Amygdala (tissue), 56 donors: ENCODE measurements at regions not wholly inside any gene's neighbourhood (a gene's known extent, or its start where the extent isn't known, plus 50 kb on each side); places are given as distances from the start of the nearest gene placed in this dataset.

Experiments
- DNase-seq, 56 donors: peaks; one replicate each; lab custom pipeline; 2025; lab: John Stamatoyannopoulos, UW

DNA sequence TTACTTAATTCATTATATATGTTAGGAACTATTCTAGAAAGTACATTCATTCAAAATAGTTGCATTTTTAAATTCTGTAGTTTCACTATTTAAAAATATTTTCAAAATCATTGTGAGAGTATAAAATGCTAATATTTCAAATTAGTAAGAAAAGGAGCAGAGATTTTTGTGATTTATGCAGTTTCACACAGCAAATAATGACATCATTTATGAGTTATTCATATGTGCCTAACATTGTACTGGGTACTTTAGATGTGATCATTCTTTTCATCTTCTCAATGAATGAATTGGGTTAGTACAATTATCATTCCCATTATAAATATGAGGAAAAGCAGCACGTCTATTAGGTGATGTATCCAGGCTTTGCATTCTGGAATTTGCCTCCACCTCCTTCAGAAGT lies 1451.0 kb upstream of the IGFBP7 start:
- no peak for DNase-seq

- DNase-seq: no peak
Observed at GRCh38 chr4:58560736-58561135, 1450.6 kb upstream of the IGFBP7 start.

- DNase-seq: no peak
Observed at GRCh38 chr4:58553679-58554078, 1443.5 kb upstream of the IGFBP7 start.

DNA sequence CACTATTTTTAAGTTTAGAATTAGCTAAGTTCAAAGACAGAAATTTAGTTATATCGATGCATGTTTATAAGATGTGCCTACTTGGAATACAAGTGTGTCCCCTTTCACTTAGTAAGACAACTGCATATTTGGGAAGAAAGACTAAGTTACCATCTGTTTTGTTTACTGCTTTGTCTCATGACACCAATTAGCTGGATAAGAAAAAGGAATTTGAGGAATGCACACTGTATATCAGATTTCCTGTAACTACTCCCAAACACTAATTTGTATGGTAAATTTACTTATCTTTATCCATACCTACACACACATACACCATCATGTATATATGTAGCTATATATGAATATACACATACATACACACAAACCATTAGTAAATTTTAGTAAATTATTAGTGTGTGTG lies 1442.8 kb upstream of the IGFBP7 start:
- no peak for DNase-seq

DNA sequence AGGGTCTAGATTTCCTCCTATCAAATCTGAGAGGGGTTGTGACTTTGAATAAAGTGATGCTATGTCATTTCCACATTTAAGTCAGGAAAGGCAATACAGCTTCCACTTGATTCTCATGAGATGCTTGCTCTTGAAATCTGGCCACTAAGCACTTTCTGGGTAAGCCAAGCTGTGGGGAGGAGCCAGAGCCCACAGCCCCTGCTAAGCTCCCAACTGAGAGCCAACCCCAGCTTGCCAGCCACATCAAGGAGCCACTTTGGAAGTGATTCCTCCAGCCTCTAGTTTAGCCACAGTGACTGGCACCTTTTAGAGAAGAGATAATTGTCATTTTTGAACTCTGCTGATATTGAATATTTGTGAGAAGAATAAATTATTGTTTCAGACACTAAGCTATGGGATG lies 1441.5 kb upstream of the IGFBP7 start:
- DNase-seq: no peak

DNA sequence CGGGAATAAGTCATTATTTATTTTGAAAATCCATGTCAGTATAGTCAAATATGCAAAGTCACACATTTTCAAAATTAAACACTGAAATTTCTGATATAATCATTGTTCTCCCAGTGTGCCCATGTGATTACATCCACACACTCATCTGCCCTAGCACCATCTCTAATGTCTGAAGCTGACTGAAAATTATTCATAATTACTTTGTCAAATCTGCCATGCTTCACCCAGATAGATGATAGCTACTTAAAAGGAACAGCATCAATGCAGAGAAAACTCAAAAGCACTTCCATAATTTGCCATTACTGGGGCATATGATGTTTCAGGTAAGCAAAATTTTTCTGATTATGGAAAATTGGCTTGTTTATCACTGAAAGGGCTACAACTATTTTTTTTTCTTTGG lies 1433.3 kb upstream of the IGFBP7 start:
- DNase-seq: no peak

DNA sequence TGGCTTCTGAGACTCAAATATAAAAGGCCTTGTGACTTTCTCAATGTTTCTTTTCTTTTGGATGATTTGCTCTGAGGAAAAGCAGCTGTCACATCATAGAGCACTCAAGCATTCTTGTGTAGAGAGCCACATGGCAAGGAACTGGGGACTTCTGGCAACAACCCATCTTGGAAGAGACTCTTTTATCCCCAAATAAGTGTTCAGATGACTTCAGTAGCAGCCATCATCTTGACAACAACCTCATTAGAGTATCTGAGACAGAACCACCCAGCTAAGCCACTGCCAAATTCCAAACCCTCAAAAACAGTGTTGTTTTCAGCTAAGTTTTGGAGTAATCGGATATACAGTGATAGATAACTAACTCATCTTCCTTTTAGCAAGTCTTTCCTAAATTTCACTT lies 1431.7 kb upstream of the IGFBP7 start:
- DNase-seq: no peak

- no peak for DNase-seq
Observed at GRCh38 chr4:58522765-58523382, 1412.7 kb upstream of the IGFBP7 start.

- DNase-seq: no peak
Observed at GRCh38 chr4:58515226-58515625, 1405.0 kb upstream of the IGFBP7 start.

- no peak for DNase-seq
Observed at GRCh38 chr4:58514299-58514698, 1404.1 kb upstream of the IGFBP7 start.

DNA sequence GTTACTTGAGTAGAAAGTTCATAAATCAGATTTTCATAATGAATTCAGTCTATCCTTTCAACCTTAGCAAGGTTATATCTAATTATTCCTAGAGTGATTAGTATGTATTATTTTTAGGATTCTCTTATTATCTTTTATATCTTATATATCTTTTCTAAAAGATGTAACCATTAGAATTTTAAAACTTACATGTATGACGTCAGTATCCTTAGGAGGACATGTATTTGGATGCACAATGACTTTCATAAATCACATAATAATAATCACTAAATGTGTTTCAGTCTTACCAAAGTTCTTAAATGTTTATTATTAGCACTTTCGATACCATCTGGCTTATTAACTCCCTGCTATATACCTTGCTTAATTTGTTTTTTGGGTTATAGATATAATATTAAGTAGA lies 1400.5 kb upstream of the IGFBP7 start:
- no peak for DNase-seq

DNA sequence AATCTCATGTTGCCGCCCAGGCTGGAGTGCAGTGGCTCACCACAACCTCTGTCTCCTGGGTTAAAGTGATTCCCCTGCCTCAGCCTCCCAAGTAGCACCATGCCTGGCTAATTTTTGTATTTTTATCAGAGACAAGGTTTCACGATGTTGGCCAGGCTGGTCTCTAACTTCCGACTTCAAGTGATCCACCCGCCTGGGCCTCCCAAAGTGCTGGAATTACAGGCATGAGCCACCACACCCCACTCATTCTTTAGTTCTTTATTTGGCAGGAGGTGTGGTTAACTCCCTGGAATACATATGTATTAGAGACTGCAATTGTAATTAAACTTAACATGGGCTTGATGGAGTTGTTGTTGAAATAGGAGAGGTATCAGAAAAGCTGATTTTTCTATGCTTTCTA lies 1396.9 kb upstream of the IGFBP7 start:
- DNase-seq: no peak

- no peak for DNase-seq
Observed at GRCh38 chr4:58502839-58503238, 1392.7 kb upstream of the IGFBP7 start.

GRCh38 chr4:58499182-58499581 lies 1389.0 kb upstream of the IGFBP7 start:
- DNase-seq: no peak

- DNase-seq: no peak
Observed at GRCh38 chr4:58491620-58492019, 1381.4 kb upstream of the IGFBP7 start.

- DNase-seq: no peak
Observed at GRCh38 chr4:58477950-58478349, 1367.8 kb upstream of the IGFBP7 start.

DNA sequence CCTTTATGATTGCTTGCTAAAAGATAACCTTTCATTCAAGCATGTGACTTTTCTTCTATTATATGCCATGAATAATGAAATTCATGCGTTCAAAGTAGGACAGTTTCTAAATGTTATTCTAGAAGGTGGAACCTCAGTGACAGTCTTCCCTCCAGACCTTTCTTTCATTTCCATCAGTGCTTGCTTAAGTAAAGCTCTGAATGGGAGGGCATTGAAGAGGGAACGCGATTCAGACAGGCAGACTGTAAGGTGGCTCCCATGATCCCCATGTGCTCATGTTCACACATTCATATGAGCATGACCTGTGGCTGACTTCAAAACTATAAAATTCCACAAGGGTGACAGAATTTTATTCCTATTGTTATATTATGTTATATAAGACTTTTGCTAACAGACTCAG lies 1367.3 kb upstream of the IGFBP7 start:
- no peak for DNase-seq

DNA sequence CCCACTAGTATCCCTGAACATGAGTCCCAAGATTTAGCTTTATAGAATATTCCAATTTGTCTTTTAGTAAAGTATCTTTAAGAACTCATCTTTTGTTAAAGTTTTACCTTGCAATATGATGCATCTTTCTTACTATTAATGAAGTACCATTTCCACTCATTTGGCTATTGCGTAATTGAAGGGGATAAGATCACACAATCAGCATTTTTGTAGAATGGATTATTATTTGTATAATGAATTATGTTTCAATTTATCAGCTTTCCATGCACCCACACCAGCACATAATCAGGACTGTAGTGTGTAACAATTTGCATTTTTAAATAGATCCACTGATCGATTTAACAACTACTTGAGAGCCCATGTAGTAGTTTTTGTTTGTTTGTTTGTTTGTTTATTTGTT lies 1364.9 kb upstream of the IGFBP7 start:
- DNase-seq: no peak

DNA sequence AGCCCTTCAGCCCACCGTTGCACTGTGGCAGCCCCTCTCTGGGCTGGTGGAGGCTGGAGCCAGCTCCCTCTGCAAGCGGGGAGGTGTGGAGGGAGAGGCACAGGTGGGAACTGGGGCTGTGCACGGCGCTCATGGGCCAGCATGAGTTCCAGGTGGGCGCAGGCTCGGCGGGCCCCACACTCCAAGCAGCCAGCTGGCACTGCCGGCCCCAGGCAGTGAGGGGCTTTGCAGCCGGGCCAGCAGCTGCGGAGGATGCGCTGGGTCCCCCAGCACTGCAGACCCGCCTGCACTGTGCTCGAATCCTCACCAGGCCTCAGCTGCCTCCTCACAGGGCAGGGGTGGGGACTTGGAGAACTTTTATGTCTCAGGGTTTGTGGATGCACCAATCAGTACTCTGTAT lies 1354.8 kb upstream of the IGFBP7 start:
- DNase-seq: no peak

DNA sequence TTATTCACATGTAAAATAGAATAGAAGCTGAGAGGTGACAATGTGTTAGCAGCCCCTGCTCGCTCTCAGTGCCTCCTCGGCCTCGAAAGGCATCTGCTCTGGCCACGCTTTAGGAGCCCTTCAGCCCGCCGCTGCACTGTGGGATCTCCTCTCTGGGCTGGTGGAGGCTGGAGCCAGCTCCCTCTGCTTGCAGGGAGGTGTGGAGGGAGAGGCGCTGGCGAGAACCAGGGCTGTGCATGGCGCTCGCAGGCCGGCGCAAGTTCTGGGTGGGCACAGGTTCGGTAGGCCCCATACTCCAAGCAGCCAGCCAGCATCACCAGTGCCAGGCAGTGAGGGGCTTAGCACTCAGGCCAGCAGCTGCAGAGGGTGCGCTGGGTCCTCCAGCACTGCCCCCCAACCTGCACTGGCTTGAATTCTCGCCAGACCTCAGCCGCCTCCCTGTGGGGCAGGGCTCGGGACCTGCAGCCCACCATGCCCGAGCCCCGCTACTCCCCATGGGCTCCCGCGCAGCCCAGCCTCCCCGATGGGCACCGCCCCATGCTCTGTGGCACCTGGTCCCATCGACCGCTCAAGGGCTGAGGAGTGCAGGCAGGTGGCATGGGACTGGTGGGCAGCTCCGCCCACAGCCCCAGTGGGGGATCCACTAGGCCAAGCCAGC lies 1346.7 kb upstream of the IGFBP7 start:
- DNase-seq: no peak

DNA sequence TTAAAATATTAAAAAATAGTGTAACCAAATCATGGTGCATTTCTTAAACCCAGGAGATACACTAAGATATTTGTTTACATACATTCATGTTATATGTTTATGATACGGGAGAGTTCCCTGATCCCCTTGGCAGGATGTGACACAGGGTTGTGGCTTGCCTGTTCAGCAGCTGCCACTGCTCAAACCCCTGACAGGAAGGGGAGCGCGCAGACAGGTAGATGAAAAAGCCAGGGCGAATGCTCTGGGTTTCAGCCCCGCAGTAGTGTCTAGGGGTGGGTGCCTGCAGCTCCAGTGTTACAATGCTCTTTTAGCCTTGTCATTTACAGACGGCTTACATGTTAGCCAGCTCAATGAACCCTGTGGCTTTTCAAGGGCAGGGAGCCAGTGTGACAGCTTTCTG lies 1343.8 kb upstream of the IGFBP7 start:
- no peak for DNase-seq

- no peak for DNase-seq
Observed at GRCh38 chr4:58451707-58452106, 1341.5 kb upstream of the IGFBP7 start.

DNA sequence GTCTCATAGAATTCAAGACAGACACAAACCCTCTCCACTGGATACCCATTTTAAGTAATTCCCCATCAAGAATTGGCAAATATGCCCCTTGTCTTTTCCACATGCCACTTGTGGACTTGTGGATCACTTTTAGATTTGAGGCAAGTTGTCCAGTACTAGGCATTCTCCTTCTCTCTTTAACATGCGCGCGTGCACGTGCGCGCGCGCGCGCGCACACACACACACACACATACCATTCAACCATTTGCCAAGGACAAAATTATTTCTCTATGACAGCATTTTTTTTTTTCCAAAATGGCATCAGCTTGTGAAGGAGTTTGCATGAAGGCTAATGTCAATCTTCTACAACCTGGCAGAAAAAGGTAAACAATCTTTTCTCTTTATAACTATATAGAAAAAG lies 1325.7 kb upstream of the IGFBP7 start:
- no peak for DNase-seq
